ENCODE measurements at regions not wholly inside any gene's neighbourhood (a gene's known extent, or its start where the extent isn't known, plus 50 kb on each side); places are given as distances from the start of the nearest gene placed in this dataset.

DNA sequence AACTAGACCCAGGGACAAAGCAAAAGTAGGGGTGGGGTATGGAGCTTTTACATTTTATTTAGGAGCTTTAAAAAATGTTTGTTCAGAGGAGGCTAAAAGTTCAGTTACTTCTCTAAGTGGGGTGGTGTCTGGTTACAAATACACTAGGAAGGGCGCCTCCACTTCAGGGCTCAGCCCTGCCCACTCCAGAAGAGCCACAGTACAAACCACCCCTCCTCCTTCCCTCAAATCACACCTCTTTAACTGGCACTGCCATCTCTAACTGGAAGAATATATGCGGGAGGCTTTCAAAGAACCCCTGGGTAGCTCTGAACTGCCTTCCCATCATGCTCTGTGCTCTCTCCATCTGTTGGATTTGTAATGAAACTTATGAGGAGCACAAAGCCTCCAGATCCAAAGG lies 98.8 kb upstream of the NFIB start:
- Histone ChIP-seq H3K23ac (ENCODE audit: insufficient read length, low read depth, low read length) (no peak overlapping the region), H3K18ac (ENCODE audit: insufficient read length, low read depth, low read length) (no peak overlapping the region), H3T11ph (ENCODE audit: low read length) (no peak overlapping the region), H3K27ac (ENCODE audit: insufficient read length, low read depth, low read length) (no peak overlapping the region), H3K23me2 (ENCODE audit: insufficient read length, low read depth, low read length, poor library complexity, severe bottlenecking) (no peaks in the 10 kb centered on the region), H2AFZ (ENCODE audit: low read length) (no peak overlapping the region), H2BK20ac (ENCODE audit: low read depth, low read length, poor library complexity, severe bottlenecking) (no peak overlapping the region), H3K56ac (ENCODE audit: insufficient read length, low read depth, low read length) (no peak overlapping the region), H3K79me2 (ENCODE audit: insufficient read depth, low read length) (no peaks in the 10 kb centered on the region), H2BK15ac (ENCODE audit: low read depth, low read length) (no peak overlapping the region), H3K27me3 (ENCODE audit: insufficient read depth, low read length) (no peaks in the 10 kb centered on the region), H4K91ac (ENCODE audit: insufficient read length, low read depth, low read length) (no peak overlapping the region), H3K79me1 (ENCODE audit: insufficient read depth, low read depth, low read length, poor library complexity, severe bottlenecking) (no peaks in the 10 kb centered on the region), H2AK5ac (ENCODE audit: insufficient read length, low read length) (no peak overlapping the region), H4K5ac (ENCODE audit: insufficient read length, low read depth, low read length) (no peak overlapping the region), H4K8ac (replicated peaks; ENCODE audit: insufficient read length, low read depth, low read length) (no peak overlapping the region), H4K20me1 (ENCODE audit: control insufficient read depth, insufficient read depth, insufficient read length) (no peaks in the 10 kb centered on the region), H2BK5ac (ENCODE audit: insufficient read length, low read length) (no peak overlapping the region), H3K4me1 (ENCODE audit: insufficient read depth, low read length) (peaks cover 2% of the 10 kb centered on the region; the same call in 1 of the 2 replicates), H3K14ac (ENCODE audit: insufficient read depth, low read length) (no peak overlapping the region), H2BK12ac (ENCODE audit: insufficient read length, low read depth, low read length) (no peak overlapping the region), H3K9me3 (ENCODE audit: control insufficient read depth, low read depth, low read length) (no peaks in the 10 kb centered on the region), H2BK120ac (ENCODE audit: low read depth, low read length, poor library complexity, severe bottlenecking) (no peak overlapping the region), H3K9ac (ENCODE audit: extremely low read depth, insufficient read length, low read length) (no peak overlapping the region), H3K4me2 (ENCODE audit: insufficient read depth, insufficient read length, low read length) (no peak overlapping the region), H3K4ac (ENCODE audit: low read depth, low read length) (no peak overlapping the region)
- Mint-ChIP-seq H3K36me3 (ENCODE audit: insufficient read depth in 1 of 3, low read depth in 3 of 3) (peaks cover 0 to 1% (median 0%) of the 10 kb centered on the region in 3 experiments; a peak in 1 of 7 replicates), H3K27me3 (ENCODE audit: low read depth) (peaks cover 2% of the 10 kb centered on the region; the same call in 1 of the 2 replicates), H3K27ac (no peak overlapping the region), H3K9me3 (peaks cover 0 to 2% of the 10 kb centered on the region in 2 experiments; a peak in 2 of 5 replicates), H3K4me1 (peaks cover 10 to 11% of the 10 kb centered on the region in 2 experiments), H3K4me3 (no peak overlapping the region)
- TF ChIP-seq, protein P1, sequence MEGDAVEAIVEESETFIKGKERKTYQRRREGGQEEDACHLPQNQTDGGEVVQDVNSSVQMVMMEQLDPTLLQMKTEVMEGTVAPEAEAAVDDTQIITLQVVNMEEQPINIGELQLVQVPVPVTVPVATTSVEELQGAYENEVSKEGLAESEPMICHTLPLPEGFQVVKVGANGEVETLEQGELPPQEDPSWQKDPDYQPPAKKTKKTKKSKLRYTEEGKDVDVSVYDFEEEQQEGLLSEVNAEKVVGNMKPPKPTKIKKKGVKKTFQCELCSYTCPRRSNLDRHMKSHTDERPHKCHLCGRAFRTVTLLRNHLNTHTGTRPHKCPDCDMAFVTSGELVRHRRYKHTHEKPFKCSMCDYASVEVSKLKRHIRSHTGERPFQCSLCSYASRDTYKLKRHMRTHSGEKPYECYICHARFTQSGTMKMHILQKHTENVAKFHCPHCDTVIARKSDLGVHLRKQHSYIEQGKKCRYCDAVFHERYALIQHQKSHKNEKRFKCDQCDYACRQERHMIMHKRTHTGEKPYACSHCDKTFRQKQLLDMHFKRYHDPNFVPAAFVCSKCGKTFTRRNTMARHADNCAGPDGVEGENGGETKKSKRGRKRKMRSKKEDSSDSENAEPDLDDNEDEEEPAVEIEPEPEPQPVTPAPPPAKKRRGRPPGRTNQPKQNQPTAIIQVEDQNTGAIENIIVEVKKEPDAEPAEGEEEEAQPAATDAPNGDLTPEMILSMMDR (conservative IDR thresholded peaks at IDR 0.05): no peak
- no CpG with 5 or more reads among the region's 2 CpGs for WGBS (ENCODE audit: extremely low coverage, insufficient read length, low lambda C conversion rate)
- no peak for DNase-seq
